ENCODE measurements at regions not wholly inside any gene's neighbourhood (a gene's known extent, or its start where the extent isn't known, plus 50 kb on each side); places are given as distances from the start of the nearest gene placed in this dataset.

- no peak for DNase-seq
These were observed 107.0 kb downstream of the ARF6 start for GRCh38 chr14:49999826-50000379.

DNA sequence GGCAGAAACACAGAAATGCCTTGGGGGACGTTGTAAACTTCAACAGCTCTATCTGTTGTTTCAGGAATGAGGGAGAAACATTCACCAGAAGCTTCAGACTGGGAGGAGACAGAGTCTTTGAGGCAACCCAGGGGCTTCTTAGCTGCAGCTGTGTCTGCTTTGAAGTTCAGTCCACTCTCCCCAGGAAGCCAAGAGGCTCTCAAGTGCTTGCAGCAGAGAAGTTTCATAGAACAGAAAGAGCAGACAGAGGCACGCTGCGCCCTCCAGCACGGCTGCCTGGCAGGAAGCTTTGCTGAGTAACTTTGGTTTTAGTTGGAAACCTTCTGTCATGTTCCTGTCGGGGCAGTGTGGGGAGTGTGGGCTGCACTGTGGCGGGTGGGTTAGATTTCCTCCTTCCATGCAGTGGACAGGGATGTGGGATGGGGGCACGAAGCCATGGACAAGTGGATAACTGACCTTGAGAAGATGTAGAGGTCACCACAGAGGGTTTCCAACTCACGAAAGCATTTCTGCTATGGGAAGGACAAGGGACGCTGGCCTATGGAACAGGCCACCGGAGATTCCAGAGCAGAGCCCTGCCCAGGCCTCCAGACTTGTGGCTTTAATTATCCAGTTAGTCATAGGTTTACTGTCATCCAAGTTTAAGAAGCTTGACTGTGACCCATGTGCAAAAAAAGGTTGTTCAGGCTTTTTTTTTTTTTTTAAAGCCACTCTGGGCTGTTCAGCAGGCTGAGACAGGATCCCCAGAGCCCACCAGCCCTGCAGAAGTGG lies 107.7 kb downstream of the ARF6 start:
- DNase-seq: no peak

DNA sequence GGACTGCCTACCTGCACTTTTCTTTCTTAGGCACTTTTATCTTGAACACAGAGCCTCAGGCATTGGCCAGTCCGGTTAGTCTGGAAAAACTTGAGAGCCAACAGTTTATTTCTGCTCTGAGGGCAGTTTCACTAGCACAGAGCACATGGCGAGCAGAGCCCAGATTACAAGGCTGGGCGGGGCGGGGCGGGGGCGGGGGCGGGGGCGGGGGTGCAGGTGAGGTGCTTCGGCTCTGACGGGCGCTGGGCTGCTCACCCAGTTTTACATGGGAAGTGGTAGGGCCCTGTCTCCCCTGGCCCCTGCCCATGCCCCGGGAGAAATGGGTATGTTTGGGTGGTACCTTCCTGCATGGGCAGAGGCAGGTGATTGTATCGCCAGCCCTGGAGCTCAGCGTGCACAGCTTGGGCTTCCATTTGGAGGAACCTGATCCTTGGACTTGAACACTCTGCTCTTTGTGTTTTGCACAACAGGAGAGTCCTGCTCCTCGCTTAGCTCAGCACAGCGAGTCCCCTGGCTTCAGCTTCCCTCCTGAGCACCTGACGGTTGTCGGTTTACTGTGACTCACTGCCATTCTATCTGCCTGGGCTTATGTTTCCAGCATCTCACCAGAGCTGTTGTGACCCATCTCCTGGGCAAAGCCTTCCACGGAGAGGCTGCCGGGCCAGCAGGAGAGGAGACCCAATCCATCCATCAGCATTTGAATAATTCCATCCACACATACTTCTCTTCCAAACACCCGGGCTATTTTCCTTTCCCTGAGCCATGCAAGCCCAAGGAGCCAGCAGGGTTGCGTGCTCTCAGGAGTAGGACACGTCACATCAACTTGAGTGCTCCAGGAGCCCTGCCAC lies 108.5 kb downstream of the ARF6 start:
- peak; percentile 64 for DNase-seq

- no peak for DNase-seq
These were observed 109.4 kb downstream of the ARF6 start for GRCh38 chr14:50001999-50002925.

- no peak for DNase-seq
These were observed 110.0 kb downstream of the ARF6 start for GRCh38 chr14:50002926-50003212.

GRCh38 chr14:50003213-50004021 lies 110.5 kb downstream of the ARF6 start:
- peak; percentile 86 for DNase-seq

GRCh38 chr14:50006141-50006540 lies 110.2 kb downstream of the VCPKMT start:
- DNase-seq: no peak

GRCh38 chr14:50007123-50007903 lies 109.1 kb downstream of the VCPKMT start:
- DNase-seq: no peak

DNA sequence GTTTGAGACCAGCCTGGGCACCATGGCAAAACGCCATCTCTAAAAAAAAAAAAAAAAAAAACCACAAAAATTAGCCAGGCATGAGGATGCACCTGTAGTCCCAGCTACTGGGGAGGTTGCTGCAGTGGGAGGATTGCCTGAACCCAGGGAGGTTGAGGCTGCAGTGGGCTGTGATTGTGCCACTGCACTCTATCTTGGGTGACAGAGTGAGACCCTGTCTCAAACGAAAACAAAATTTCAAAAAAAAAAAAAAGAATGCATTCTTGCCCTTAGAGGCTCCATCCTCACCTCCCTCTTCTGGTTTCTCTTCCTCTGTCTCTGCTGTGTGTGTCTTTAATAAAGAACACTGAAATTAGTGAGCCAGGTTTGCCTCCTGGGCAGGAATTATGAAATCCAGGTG lies 107.8 kb downstream of the VCPKMT start:
- no peak for DNase-seq

DNA sequence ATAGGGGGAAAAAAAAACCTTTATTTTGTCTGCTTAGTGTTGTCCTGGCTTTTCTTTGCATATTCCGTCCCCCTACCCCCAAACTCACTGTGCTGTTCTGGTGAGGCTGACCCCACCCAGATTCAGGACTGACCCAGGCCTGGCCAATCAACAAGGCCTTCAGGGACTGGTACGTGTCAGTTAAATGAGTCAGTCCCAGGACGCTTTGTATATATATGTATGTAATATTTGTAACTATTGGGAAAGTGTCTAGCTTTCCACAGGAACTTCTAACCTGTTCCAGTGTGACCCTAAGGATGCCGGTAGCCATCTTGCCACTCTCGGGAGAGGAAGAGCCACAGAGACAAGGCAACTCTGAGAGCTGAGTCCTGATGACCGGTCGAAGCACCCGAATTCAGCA lies 107.4 kb downstream of the VCPKMT start:
- DNase-seq: no peak

DNA sequence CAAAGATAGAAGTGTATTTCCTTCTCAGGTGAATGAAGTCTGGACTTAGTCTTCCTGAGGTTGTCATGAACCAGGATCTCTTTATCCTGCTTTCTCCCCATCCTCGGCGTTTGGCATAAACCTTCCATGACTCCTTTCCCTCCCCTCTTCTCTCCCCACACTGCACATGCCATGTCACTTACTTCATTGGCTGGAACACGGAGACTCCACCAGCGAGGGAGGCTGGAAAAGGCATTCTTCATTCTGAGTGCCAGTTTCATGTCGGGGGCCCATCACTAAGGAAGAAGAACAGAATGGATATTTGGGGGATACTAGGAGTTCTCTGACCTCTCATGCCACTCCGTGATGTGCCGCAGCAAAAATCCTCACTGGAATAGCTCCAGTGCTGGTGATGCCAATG lies 105.6 kb downstream of the VCPKMT start:
- no peak for DNase-seq

DNA sequence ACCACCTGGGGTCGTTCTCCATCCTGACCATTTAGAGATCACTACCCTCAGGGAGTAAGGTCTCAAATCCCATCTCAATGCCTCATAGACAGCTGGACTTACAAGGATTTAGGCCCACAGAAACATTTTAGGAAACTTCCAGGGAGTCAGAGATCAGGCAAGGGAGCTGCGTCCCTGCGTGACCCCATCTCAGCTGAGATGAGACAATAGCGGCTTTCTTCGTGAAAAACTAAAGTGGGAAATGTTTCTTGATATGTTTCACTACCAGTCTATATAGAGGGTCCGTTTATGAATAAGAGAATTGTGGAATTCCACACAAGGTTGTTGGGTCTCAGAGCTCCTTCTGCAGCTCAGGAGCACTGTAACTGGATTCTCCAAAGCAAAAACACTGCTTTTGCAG lies 105.1 kb downstream of the VCPKMT start:
- no peak for DNase-seq

- no peak for DNase-seq
These were observed 103.7 kb downstream of the VCPKMT start for GRCh38 chr14:50012644-50013043.

- DNase-seq: no peak
These were observed 103.0 kb downstream of the VCPKMT start for GRCh38 chr14:50013198-50013918.

GRCh38 chr14:50013934-50014333 lies 102.4 kb downstream of the VCPKMT start:
- DNase-seq: no peak

DNA sequence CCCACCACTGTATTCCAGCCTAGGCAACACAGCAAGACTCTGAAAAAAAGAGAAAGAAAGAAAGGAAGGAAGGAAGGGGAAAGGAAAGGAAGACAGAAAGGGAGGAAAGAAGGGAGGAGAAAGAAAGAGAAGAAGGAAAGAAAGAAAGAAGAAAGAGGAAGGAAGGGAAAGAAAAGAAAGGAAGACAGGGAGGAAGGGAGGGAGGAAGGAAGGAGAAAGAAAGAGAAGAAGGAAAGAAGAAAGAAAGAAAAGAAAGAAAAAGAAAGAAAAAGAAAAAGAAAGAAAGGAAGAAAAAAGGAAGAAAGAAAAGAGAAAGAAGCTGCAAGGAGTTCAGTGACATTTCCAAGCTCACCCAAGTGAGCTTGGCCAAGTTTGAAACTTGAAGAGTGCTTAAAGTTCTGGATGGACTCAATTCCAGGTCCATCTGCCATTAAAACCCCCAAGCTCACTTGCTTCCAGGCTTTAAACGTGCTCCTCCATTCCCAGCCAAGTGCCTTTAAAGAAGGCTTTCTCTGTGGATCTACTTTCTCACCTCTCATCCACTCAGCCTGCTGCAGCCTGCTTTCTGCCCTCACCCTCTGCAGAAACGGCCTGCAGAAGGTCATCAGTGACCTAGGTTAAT lies 101.5 kb downstream of the VCPKMT start:
- no peak for DNase-seq

- no peak for DNase-seq
These were observed 100.7 kb downstream of the VCPKMT start for GRCh38 chr14:50015716-50016115.

DNA sequence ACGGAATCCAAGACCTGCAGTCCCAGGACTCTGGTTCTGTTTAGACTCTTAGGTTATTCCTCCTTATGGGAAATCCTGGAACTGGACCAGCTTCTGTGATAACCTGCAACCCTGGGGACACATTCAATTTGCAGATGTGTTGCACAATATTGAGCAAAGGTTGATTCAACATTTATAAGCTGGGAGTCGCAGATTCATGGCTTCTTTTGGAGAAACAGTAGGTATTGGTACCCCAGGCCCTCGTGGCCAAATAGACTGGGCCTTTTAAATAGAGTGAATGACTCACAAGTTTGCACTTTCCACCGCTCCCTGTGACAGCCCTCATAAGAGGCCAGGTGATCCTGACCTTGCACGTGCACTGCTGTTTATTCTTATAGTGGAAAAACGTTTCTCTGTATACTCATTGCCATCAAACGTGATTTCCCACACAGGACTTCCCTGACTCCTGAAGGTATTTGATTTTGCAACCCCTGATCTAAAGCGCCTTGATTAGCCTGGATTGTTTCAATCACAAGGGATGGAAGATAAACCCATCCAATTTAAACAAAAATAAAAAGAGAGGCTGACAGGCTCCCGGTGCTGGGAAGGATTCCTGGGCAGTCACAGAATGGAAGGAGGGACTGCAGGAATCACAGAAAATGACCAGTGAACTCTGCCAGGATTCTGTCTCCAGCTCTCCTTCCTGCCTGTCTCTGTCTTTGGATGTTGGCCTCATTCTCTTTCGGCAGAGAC lies 98.0 kb downstream of the VCPKMT start:
- no peak for DNase-seq

- DNase-seq: no peak
These were observed 97.5 kb downstream of the VCPKMT start for GRCh38 chr14:50018933-50019210.

DNA sequence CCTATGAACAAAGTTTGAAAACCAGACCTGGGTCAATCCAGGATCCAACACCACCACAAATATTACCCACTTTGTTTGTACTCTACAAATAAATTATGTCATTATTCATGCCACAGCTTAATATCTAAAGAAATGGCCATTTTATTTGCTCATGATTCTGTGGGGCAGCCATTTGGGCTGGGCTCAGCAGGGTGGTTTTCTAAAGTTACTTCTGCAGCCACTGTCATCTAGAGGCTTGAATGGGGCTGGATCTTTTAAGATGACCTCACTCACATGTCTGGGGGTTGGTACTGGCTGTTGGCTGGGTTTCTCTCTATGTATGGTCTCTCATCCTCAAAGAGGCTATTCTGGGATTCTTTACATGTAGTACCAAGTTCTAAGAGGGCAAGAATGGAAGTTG lies 96.2 kb downstream of the VCPKMT start:
- no peak for DNase-seq

Measured in NCI-H2029 treated with DMSO at 0.1 percent for 48 hours (cell line).